ENCODE measurements at regions not wholly inside any gene's neighbourhood (a gene's known extent, or its start where the extent isn't known, plus 50 kb on each side); places are given as distances from the start of the nearest gene placed in this dataset.
"Not testable (repeated sequence)": the region's sequence is repeated elsewhere in the genome, so short reads cannot be mapped to it uniquely, and the experiment has no call there.

DNA sequence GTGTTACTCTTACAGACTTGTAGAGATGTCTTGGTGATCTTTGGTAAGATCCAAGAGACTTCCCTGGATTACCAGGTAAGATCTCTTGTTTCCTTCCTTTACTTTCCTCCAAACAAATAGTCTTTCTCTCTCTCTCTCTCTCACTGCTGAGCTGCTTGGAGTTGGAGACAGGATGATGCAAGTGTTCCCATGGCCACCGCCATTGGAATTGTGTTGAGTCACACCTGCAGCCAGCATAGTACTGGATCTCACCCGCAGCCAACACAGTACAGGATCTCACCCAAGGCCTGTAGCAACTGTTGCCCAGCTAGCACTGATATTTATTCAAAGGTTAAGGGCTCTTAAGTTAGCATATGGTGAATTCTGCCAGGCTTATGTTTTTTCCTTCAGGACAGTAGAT, 1080.9 kb downstream of the FAT4 start:
- intact Hi-C loops (cut with DNase I, micrococcal nuclease) = no loop called here
- DNase-seq (no peak), ATAC-seq (no peak)

DNA sequence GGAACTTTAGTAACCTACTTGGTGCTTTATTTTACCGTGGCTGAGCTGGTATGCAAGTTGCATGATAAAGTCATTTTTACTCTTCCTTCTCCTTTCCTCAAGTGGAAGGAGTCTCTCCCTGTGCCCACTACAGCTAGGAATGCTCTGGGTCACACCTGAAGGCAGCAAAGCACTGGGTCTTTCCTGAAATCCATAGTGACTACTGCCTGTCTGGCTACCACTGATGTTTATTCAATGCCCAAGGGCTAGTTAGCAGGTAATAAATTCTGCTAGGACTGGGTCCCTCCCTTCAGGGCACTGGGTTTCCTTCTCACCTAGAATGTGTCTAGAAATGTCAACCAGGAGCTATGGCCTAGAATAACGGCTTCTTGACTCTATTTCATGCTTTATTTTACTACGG, 1081.4 kb downstream of the FAT4 start:
- no peak for DNase-seq
- no peak for ATAC-seq
- intact Hi-C loops (cut with DNase I, micrococcal nuclease) = no loop called here

DNA sequence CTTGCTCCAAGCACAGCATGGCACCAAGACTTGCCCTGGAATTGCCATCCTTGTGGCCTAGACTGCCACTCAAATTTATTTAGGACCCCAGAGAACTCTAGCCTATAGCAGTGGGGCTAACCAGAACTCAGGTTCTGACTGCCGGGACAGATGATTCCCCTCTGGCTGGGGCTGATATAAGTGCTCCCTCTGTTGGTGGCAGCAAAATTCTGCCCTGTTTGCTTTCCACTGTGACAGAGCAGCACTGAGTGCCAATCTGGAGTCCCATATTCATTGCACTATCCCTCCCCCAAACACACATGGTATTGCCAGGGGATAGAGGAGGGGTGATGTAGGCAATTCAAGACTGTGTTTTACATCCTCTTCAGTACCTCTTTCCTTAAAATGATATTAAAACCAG, 1081.9 kb downstream of the FAT4 start:
- intact Hi-C loops (cut with DNase I, micrococcal nuclease) = no loop called here
- ATAC-seq (no peak), DNase-seq (no peak)

DNA sequence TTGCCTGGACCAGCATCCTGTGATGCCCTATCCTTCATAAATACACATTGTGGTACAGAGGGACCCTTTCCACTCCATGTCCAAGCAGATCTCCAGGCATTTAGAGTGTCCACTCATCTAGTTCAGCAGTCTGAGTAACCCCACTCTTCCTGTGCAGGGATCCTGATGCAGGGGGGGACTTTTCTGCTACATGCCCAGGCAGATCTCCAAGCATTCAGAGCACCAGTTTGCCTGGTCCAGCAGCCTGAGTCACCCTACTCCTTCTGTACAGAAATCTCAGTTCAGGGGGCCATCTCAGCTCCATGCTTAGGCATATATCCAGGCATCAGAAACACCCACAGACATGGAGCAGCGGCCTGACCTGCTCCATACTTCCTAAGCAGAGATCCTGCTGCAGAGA, 1089.8 kb downstream of the FAT4 start:
- intact Hi-C loops (cut with DNase I, micrococcal nuclease) = no loop called here
- ATAC-seq = no peak
- DNase-seq = no peak

DNA sequence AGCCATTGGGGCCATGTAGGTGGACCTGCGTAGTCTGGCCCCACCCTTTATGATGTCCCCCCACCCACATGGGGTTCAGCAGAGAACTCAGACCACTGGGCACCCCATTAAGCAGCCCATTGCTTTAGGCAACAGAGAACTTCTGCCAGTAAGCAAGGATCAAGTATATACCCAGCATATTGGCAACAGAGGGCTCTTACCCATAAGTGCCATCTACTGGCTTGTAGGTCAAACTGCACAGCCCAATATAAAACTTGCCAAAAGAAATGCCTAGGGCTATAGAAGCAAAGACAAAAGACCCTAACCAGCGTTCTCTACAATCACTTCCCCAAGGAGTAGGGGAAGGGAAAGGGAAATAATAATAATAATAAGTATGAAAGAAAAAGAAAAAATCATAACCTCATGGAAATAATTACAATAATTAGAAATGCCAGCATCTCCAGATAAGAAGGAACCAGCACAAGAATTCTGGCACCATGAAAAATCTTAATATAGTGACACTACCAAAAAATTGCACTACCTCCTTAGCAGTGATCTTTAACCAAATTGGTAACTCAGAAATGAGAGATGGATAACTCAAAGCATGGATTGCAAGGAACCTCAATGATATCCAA, 1090.7 kb downstream of the FAT4 start:
- DNase-seq = no peak
- intact Hi-C loops (cut with DNase I, micrococcal nuclease) = no loop called here
- ATAC-seq = no peak

DNA sequence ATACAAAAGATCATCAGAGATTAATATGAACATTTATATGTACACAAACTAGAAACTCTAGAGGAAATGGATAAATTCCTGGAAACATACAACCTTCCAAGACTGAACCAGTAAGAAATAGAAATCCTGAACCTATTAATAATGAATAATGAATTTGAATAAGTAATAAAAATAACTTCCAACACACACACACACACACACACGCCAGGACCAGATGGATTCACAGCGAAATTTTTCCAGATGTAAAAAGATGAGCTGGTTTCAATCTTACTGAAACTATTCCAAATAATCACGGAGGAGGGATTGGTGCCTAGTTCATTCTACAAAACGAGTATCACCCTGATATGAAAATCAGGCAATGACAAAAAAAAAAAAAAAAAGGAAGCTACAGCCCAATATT, 1095.0 kb downstream of the FAT4 start:
- ATAC-seq (no peak), DNase-seq (no peak)
- intact Hi-C loops (cut with DNase I, micrococcal nuclease) = no loop called here

DNA sequence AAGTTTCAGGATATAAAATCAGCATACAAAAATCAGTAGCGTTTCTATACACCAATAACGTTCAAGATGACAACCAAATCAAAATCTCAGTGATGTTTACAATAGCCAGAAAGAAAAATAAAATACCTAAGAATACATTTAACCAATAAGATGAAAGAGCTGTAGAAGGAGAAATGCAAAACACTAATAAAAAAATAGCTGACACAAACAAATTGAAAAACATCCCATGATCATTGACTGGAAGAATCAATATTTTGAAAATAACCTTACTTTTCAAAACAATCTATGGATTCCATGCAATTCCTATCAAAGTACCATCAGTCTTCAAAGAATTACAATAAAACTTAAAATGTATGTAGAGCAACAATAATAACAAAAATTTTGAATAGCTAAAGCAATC, 1096.3 kb downstream of the FAT4 start:
- ATAC-seq (no peak), DNase-seq (no peak)
- intact Hi-C loops (cut with DNase I, micrococcal nuclease) = no loop called here

DNA sequence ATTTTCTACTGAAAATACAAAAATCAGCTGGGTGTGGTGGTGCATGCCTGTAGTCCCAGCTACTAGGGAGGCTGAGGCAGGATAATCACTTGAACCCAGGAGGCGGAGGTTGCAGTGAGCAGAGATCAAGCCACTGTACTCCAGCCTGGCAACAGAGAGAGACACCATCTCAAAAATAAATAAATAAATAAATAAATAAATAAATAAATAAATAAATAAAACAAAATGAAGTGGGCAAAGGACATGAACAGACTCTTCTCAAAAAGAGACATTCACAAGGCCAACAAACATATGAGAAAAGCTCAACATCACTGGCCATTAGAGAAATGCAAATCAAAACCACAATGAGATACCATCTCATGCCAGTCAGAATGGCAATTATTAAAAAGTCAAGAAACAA, 1097.6 kb downstream of the FAT4 start:
- ATAC-seq; DNase-seq; intact Hi-C loops (cut with DNase I, micrococcal nuclease): not testable (repeated sequence)

DNA sequence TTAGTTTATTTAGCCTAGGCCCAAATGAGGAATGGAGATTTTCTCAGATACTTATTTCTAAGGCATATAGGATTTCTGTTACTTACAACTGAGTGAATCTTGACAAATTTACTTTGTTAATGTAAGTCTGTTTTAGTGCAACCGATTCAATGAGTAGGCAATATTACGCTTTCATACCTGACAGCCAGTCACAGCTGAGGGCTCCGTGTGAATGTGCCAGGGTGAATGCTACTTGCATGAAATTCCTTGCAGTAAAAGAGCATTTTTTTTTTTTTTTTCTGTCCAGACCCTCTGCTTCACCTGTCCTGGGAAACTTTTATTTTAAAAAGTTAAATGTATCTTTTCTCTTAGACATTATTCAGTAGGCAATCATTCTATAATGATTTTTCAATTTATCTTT, 1100.0 kb downstream of the FAT4 start:
- ATAC-seq = no peak
- intact Hi-C loops (cut with DNase I, micrococcal nuclease) = no loop called here
- no peak for DNase-seq

DNA sequence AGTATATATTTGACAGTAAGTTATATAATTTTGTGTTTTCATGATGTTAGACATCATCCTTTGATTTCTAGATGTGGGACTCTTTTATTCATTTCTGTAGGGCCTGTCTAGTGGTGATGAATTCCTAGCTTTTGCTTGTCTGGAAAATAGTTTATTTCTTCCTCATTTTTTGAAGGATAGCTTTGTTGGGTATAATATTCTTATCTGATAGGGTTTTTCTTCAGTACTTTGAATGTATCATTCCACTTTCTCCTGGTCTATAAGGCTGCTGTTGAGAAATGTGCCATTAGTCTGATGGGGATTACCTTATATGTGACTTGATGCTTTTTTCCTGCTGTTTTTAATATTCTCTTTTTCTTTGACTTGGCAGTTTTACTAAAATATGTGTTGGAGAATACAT, 1104.5 kb downstream of the FAT4 start:
- ATAC-seq (no peak), DNase-seq (no peak)
- intact Hi-C loops (cut with DNase I, micrococcal nuclease) = no loop called here

DNA sequence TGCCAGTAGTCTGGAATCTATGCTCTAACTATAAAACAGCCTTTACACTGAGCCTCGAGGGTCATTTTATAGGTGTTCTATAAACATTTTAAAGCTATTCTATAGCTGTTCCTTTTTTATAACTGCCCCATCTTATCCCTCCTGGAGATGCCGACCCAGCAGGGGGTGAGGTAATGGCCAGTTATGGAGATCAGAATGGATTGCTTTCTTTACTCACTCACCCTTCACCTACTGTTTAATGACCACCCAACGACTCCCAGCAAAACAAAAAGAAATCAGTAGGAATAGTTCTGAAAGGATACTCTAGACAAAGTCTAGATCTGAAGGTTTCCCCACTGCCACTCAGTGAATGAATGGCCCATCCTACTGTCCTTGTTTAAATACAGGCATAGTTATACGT, 1113.1 kb downstream of the FAT4 start:
- DNase-seq = no peak
- intact Hi-C loops (cut with DNase I, micrococcal nuclease) = no loop called here
- ATAC-seq = no peak

DNA sequence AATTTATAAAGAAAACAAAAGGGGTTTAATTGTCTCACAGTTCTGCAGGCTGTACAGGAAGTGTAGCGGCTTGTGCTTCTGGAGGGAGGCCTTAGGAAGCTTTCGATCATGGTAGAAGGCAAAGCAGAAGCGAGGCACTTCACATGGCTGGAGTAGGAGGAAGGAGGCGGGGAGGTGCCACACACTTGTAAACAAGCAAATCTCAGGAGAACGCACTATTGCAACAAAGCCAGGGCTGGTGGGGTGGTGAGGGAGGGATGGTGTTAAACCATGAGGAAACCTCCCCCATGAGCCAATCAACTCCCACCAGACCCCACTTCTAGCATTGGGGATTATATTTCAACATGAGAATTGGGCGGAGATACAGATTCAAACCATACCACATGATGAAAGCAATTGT, 1116.3 kb downstream of the FAT4 start:
- DNase-seq (no peak), ATAC-seq (no peak)
- intact Hi-C loops (cut with DNase I, micrococcal nuclease) = no loop called here

DNA sequence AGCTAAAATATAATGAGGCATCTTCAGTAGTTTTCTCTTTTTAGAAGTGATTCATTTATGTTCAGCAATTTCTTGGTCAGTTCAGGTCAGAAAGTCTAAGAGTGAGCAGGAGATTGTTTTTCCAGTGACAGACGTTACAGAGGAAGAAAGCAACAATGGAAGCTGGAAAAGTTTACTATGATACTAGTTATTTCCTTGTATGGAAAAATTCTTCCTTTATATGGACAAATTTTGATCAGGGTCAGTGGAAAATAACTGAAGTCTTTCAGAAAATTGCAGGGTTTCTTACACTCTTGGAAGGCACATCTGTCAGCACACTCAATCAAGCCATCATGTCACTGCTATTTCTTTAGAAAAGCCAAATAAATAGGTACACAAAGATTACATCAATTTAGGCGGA, 1120.7 kb downstream of the FAT4 start:
- ATAC-seq (no peak), DNase-seq (no peak)
- intact Hi-C loops (cut with DNase I, micrococcal nuclease) = no loop called here

DNA sequence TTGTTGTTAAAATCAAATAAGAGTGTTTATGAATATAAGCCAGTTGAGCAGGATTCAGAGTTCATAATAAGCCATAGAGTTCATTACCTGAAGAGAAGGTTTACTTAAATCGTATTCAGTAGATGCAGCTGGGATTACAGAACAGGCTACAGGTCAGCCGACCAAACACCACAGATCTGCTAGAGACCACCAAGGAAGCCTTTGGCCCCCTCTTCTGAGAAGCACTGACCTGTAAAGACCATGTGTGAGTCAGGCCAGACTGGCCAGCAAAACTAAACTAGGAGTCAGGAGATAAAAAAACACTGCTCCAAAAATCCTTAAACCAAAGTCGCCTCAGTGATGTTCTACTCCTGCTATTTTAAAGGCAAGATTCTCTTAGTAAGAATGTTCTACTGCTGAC, 1125.5 kb downstream of the FAT4 start:
- no peak for DNase-seq
- intact Hi-C loops (cut with DNase I, micrococcal nuclease) = no loop called here
- ATAC-seq = no peak

DNA sequence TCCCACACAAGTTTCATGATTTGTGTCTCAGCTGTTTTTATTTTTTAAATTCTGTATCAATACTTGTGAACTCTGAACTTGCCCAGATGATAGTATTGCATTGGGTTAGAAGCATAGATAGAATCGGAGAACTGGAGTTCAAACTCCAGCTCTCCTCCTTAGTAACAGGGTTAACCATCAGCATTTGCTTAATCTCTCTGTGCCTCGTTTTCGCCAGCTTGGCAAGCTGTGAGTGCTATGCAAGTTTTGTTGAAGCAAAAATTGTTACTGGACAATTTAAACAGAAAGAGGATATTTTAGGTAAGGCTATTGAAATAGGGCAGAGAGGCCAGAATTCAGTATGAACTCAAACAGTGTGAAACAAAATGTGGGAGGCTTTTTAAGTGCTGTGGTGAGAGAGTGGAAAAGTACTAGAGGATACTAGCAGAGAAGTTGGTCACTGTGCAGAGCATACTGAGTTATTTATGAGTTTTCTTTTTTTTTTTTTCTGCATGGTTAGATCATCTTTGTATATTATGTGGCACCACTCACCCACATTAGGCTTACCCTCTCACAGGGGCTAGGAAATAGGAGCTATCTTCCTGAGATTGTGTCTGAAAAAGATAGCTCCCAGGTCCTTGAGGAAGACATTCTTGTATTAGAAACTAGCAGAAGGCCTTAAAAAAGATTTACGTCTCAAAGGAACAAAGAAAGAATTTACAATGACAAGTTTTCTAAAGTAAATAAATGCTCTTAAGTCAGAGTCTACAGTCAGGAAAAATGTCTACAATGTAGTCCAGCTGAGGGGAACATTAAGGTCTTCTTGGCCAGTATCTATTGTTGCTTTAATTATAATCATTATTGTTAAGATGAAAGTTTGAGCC, 1126.6 kb downstream of the FAT4 start:
- DNase-seq = no peak
- no peak for ATAC-seq
- intact Hi-C loops (cut with DNase I, micrococcal nuclease) = no loop called here

DNA sequence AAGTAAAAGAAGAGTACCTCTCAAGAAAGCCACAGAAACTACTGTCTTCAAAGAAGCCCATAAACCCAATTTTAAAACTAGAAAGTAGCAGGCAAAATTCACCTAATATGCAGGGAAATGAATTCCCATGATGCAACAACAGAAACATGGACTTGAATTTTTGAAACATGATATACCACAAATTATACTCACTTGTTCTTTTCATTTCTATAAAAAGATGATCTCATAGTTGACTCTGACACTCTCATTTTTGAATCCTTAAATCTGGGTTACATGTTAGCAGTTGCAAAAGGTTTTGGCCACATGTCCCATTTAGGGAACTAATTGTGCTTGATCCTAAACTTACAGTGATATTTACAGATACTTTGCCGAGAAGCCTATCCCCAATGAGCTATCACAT, 1130.8 kb downstream of the FAT4 start:
- intact Hi-C loops (cut with DNase I, micrococcal nuclease) = no loop called here
- DNase-seq (no peak), ATAC-seq (no peak)

DNA sequence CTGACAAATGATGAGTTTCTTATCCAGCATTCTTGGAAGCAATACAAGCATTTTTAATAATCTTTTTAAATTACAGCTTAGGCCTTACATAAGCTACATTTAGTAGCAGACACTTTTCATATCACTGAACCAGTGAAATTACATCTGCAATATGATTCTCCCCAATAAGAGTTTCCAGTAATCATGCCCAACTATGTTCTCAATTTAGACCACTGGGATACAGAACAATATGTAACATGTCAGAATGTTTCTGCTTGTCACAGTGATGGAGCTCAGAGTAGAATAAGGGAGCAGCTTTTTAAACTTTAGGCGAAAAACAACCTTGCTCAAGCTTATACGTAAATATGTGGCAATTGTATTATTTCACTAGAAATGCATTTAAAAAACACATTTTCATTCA, 1132.2 kb downstream of the FAT4 start:
- intact Hi-C loops (cut with DNase I, micrococcal nuclease) = no loop called here
- ATAC-seq (no peak), DNase-seq (no peak)

DNA sequence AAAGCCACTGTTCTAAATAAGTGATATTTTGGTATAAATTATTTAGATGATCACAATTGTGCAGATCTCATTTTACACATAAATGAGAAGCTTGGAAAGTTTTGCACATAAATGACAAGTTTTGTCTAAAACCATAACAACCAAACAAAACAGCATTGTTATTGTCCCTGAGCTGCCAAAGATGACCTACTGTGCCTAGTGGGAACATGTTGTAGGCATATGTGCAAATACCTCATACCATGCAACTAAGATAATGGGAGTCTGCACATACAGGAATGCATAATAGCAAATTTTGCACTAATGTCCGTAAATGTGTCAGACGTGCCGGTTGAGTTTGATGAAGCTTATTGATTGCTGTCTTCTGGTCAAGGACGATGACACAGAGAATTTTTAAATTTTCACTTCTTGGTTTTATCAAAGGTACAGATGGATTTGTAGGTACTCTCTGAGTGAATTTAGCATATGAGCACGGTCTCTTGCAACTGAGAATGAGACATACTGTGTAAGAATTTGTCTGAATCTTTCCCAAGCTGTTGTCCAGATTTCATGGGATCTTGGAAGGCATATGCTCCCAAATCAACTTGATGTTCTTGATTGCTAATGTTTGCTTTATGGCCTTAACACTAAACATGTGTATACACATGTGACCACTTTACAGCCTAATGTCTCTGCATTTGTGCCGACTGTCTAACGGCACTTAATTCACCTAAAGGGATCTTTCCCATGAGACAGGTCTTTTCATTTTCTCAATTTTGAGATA, 1133.5 kb downstream of the FAT4 start:
- ATAC-seq = no peak
- intact Hi-C loops (cut with DNase I, micrococcal nuclease) = no loop called here
- no peak for DNase-seq

DNA sequence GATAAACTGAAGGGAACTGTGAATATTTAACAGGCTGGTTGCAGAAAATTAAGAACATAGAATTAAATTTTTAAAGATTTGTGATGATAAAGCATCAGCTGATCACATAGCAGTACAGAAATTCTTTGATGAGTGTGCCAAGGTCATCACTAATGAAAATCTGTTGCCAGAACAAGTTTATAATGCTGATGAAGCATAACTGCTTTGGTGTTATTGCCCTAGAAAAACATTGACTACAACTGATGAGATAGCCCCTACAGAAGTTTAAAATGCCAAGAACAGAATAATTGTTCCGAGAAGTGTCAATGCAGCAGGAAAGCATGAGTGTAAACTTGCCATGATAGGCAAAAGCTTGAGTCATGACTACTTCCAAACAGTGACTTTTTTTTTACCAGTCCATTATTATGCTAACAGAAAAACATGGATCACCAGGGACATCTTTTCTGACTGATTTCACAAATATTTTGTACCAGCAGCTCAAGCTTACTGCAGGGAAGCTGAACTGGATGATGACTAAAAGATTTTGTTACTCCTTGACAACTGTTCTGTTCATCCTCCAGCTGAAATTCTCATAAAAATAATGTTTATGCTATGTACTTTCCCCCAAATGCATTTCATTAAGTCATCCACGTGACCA, 1136.6 kb downstream of the FAT4 start:
- no peak for ATAC-seq
- intact Hi-C loops (cut with DNase I, micrococcal nuclease) = no loop called here

DNA sequence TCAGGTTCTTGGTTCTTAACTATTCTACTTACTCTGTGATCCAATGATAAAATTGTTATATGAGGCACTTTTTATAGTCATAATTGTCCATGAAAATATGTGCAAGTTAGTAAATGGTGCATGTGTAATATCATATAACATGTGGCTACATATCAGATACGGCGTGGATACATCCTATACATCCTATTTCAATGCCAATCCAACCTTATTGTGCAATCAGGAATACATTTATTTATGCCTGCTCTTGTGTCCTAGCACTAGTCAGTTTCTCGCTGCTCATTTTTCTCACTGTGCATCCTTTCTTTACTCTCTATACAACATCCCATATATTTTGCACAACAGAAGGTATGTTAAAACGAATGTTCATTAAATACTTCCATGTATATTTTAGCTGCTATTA, 1141.1 kb downstream of the FAT4 start:
- intact Hi-C loops (cut with DNase I, micrococcal nuclease) = no loop called here

More for the DNA sequence above, 1136.6 kb downstream of the FAT4 start:
- no peak for DNase-seq

More for the DNA sequence above, 1141.1 kb downstream of the FAT4 start:
- DNase-seq (no peak), ATAC-seq (no peak)
